Vagina (tissue), 2 donors: ENCODE measurements at regions not wholly inside any gene's neighbourhood (a gene's known extent, or its start where the extent isn't known, plus 50 kb on each side); places are given as distances from the start of the nearest gene placed in this dataset.

Experiments used
- CTCF ChIP-seq, 3 experiments: fragments of 450-650 bp in 2 of 3; fragments of 200-600 bp in 1 of 3; sonication (generic) in 1 of 3; IDR thresholded peaks; one replicate each; pipeline ENCODE4 v1.5.1; 2017 to 2019; ENCODE audit warnings: antibody characterized with exemption in 3 of 3, mild to moderate bottlenecking in 2 of 3, moderate library complexity in 2 of 3
- POLR2A ChIP-seq, 2 donors: fragments of 450-650 bp; IDR thresholded peaks; one replicate each; pipeline ENCODE4 v1.6.1; 2017; ENCODE audit warnings: antibody characterized with exemption in 2 of 2, mild to moderate bottlenecking in 2 of 2, moderate library complexity in 2 of 2
- POLR2AphosphoS5 ChIP-seq, 2 donors: sonication (generic); formaldehyde crosslinking; IDR thresholded peaks; one replicate each; pipeline ENCODE4 v1.9.0; 2017; ENCODE audit warnings: antibody characterized with exemption in 2 of 2, mild to moderate bottlenecking in 2 of 2, low read depth in 1 of 2; ENCODE audit not compliant: insufficient read depth in 1 of 2

GRCh38 chr4:106497271-106497670 lies 128.7 kb upstream of the GIMD1 start:
- no peak for TF ChIP-seq CTCF (IDR thresholded peaks at IDR 0.05)
- no peak for TF ChIP-seq POLR2AphosphoS5 (IDR thresholded peaks at IDR 0.05; ENCODE audit: insufficient read depth in 1 of 2, low read depth in 1 of 2)
- no peak for TF ChIP-seq POLR2A (IDR thresholded peaks at IDR 0.05)
